Stomach (tissue), 8 donors: ENCODE measurements at regions not wholly inside any gene's neighbourhood (a gene's known extent, or its start where the extent isn't known, plus 50 kb on each side); places are given as distances from the start of the nearest gene placed in this dataset.

Source experiments
- DNase-seq, 2 donors: peaks; one replicate each; pipeline versions ENCODE4 v3.0.0 to v3.0.0-alpha.2; 2013 to 2019
- H3K27ac ChIP-seq, 5 donors: fragments of 200-600 bp in 4 of 5; sonication (generic) in 4 of 5; one replicate each; pipeline ENCODE4 v1.5.1; 2013 to 2019; ENCODE audit warnings: mild to moderate bottlenecking in 1 of 5, moderate library complexity in 1 of 5
- H3K27me3 ChIP-seq, 3 donors: fragments of 200-600 bp; sonication (generic); one replicate each; pipeline ENCODE4 v1.5.1; 2017 to 2019; ENCODE audit warnings: mixed run types in 1 of 3
- H3K36me3 ChIP-seq, 4 donors: fragments of 200-600 bp; sonication (generic); 1 replicate in 3 of 4; 2 replicates in 1 of 4; pipeline ENCODE4 v1.5.1; 2016 to 2019
- H3K4me1 ChIP-seq, 4 donors: fragments of 200-600 bp; sonication (generic); one replicate each; pipeline ENCODE4 v1.5.1; 2016 to 2019
- H3K4me3 ChIP-seq, 4 donors: fragments of 200-600 bp; sonication (generic) in 3 of 4; one replicate each; pipeline ENCODE4 v1.5.1; 2016 to 2019; ENCODE audit warnings: mild to moderate bottlenecking in 1 of 4
- H3K9me3 ChIP-seq, 4 donors: fragments of 200-600 bp; sonication (generic); one replicate each; pipeline ENCODE4 v1.5.1; 2016 to 2019
- CTCF ChIP-seq, 7 experiments: fragments of 450-650 bp in 4 of 7; fragments of 200-600 bp in 3 of 7; sonication (generic) in 3 of 7; IDR thresholded peaks; one replicate each; pipeline ENCODE4 v1.5.1; 2016 to 2019; ENCODE audit warnings: antibody characterized with exemption in 7 of 7, control low read depth in 2 of 7, mild to moderate bottlenecking in 1 of 7
- EP300 ChIP-seq: sonication (generic); formaldehyde crosslinking; IDR thresholded peaks from one replicate; pipeline ENCODE4 v1.6.1; 2017; ENCODE audit warnings: antibody characterized with exemption
- POLR2A ChIP-seq, 4 donors: fragments of 450-650 bp; IDR thresholded peaks; one replicate each; pipeline ENCODE4 v1.6.1; 2016; ENCODE audit warnings: antibody characterized with exemption in 4 of 4, control low read depth in 2 of 4, mild to moderate bottlenecking in 1 of 4, moderate library complexity in 1 of 4
- POLR2AphosphoS5 ChIP-seq, 3 donors: sonication (generic); formaldehyde crosslinking; IDR thresholded peaks; one replicate each; pipeline ENCODE4 v1.6.1; 2016; ENCODE audit warnings: antibody characterized with exemption in 3 of 3
- WGBS, 5 donors: extraction: QIAGEN DNeasy Blood & Tissue Kit in 3 of 5; methylation state at CpG; one replicate each; pipeline versions ENCODE4 v1.1.5 to v1.1.7; 2013 to 2018; 5-methylcytosine and 5-hydroxymethylcytosine counted together
- intact Hi-C: fragments of 100-400 bp; cut with DNase I; formaldehyde crosslinking; loops from one replicate; pipeline ENCODE4 v1.15.1; 2023; ENCODE audit warnings: low total_unique reads
- donor health status: healthy with polysubstance abuse.
- donor health status: Bipolar disorder and iron deficiency.
- donor health status: healthy.

- no peaks in the 10 kb centered on the region for H3K27me3 ChIP-seq
- DNase-seq: no peak
- TF ChIP-seq POLR2AphosphoS5 (IDR thresholded peaks at IDR 0.05): no peak
- TF ChIP-seq POLR2A (IDR thresholded peaks at IDR 0.05): no peak
- TF ChIP-seq EP300: no peak
- no peak for TF ChIP-seq CTCF (IDR thresholded peaks at IDR 0.05)
- H3K27ac ChIP-seq: no peak overlapping the region
- H3K9me3 ChIP-seq: peaks cover 0 to 12% (median 3%) of the 10 kb centered on the region in 4 donors
- H3K4me1 ChIP-seq: no peaks in the 10 kb centered on the region
- intact Hi-C loops: no loop called here
- H3K4me3 ChIP-seq: no peak overlapping the region
- no peaks in the 10 kb centered on the region for H3K36me3 ChIP-seq
These were observed 134.1 kb upstream of the ARHGEF9 start for GRCh38 chrX:63919081-63919480.

GRCh38 chrX:63918611-63919010 lies 133.6 kb upstream of the ARHGEF9 start:
- H3K9me3 ChIP-seq: peaks cover 0 to 16% (median 8%) of the 10 kb centered on the region in 4 donors
- no peak for TF ChIP-seq POLR2A (IDR thresholded peaks at IDR 0.05)
- no peak for TF ChIP-seq EP300
- TF ChIP-seq POLR2AphosphoS5 (IDR thresholded peaks at IDR 0.05): no peak
- TF ChIP-seq CTCF (IDR thresholded peaks at IDR 0.05): no peak
- 13 to 38% (median 30%) methylated on average over 1 of the region's 1 CpG for WGBS, 5 donors
- H3K36me3 ChIP-seq: no peaks in the 10 kb centered on the region
- no peak for DNase-seq
- no peak overlapping the region for H3K4me3 ChIP-seq
- H3K27ac ChIP-seq: no peak overlapping the region
- intact Hi-C loops: no loop called here
- H3K27me3 ChIP-seq: no peaks in the 10 kb centered on the region
- H3K4me1 ChIP-seq: no peaks in the 10 kb centered on the region

- Histone ChIP-seq H3K27me3 (no peaks in the 10 kb centered on the region), H3K36me3 (no peaks in the 10 kb centered on the region), H3K4me1 (no peaks in the 10 kb centered on the region), H3K4me3 (no peak overlapping the region), H3K27ac (no peak overlapping the region), H3K9me3 (peaks cover 0 to 22% (median 12%) of the 10 kb centered on the region in 4 donors)
- 74 to 100% (median 82%) methylated on average over 1 of the region's 1 CpG for WGBS, 5 donors
- no peak for TF ChIP-seq POLR2A (IDR thresholded peaks at IDR 0.05)
- TF ChIP-seq POLR2AphosphoS5 (IDR thresholded peaks at IDR 0.05): no peak
- TF ChIP-seq CTCF (IDR thresholded peaks at IDR 0.05): no peak
- TF ChIP-seq EP300: no peak
- intact Hi-C loops: no loop called here
- DNase-seq: no peak
These were observed 132.3 kb upstream of the ARHGEF9 start for GRCh38 chrX:63917296-63917695.

GRCh38 chrX:63913719-63914118 lies 128.7 kb upstream of the ARHGEF9 start:
- H3K9me3 ChIP-seq: peaks cover 0 to 21% (median 12%) of the 10 kb centered on the region in 4 donors
- intact Hi-C loops: no loop called here
- no peak for DNase-seq
- no peaks in the 10 kb centered on the region for H3K4me1 ChIP-seq
- no peak overlapping the region for H3K4me3 ChIP-seq
- H3K27me3 ChIP-seq: no peaks in the 10 kb centered on the region
- no peaks in the 10 kb centered on the region for H3K36me3 ChIP-seq
- no peak overlapping the region for H3K27ac ChIP-seq
- TF ChIP-seq POLR2A (IDR thresholded peaks at IDR 0.05) (no peak), EP300 (no peak), CTCF (IDR thresholded peaks at IDR 0.05) (no peak), POLR2AphosphoS5 (IDR thresholded peaks at IDR 0.05) (no peak)
